Right lung (tissue), 2 donors: ENCODE measurements at regions not wholly inside any gene's neighbourhood (a gene's known extent, or its start where the extent isn't known, plus 50 kb on each side); places are given as distances from the start of the nearest gene placed in this dataset.

Source experiments
- DNase-seq, 2 donors: peaks; one replicate each; pipeline ENCODE4 v3.0.0-alpha.2; 2013

GRCh38 chr15:35857567-35858226 lies 311.7 kb upstream of the DPH6 start:
- no peak for DNase-seq

DNA sequence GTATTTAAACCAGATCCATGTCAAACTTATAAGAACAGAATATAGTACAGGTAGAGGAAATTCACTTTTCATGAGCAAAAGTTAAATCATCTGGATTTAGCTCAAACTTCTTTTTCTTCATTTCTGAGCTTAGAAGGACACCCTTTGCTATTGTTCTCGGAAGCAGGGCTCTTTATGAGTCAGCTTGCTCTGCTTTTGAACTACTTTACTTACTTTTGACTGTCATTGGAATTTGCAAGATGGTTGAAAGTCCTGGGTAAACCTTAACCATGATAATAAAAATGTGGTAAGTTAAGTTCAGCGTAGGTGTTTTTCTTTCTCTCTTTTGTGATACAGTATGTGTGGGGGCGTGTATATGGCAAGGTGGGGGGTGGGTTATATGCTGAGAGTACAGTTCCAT lies 312.7 kb upstream of the DPH6 start:
- no peak for DNase-seq

DNA sequence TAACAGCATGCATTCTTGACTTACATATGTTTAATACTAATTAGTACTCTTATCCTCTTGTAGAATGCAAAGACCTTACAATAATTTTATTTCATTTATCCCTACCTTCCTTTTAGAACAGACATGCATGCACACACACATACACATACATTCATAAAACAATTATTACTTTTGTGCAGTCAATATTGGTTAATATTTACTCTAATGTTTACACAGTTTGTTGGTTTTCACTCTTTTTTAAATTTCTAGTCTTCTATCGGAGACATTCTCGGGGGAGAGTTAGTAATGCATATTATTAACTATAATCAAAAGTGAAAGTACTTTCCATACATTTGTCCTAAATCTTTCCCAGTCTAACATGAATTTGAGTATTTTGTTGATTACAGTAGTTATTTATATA lies 317.7 kb upstream of the DPH6 start:
- no peak for DNase-seq

DNA sequence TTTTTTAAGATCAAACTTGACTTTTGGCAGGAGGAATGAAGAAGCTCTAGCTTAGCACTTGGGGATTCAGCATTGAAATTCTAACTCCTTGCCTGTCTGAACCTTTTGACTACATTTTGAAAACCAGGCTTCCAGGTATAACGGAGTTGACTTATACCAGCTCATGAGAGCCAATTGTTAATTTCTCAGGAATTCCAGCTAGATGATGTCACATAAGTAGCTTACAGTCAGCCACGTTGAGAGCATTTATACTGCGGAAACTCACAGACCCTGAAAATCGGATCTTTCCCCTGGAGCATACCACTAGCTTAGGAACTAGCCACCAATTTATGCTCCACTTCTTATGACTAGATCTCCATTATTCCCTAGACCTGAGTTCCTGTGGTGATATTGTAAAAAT lies 321.4 kb upstream of the DPH6 start:
- DNase-seq: no peak

DNA sequence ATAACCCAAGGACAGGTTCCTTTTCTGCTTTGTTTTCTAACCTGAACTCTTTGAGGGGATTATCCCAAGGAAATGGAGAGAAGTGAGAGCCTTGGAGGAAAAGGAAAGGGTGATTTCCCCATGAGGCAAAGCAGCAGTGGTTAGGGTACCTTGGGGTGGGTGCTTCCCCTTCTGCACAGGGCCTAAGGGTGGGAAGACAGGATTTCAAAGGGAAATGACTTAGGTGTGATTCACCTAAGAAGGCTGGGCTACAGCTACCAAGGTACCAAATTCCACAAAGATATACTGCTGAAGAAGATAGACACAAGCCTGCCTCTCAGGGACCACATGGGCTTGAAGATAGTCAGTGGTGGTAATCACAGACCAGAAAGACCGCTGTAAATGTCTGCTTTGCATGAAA lies 325.3 kb upstream of the DPH6 start:
- no peak for DNase-seq

GRCh38 chr15:35871812-35872211 lies 325.8 kb upstream of the DPH6 start:
- DNase-seq: no peak

- DNase-seq: no peak
Measured at GRCh38 chr15:35872577-35872976, 326.6 kb upstream of the DPH6 start.

- DNase-seq: no peak
Measured at GRCh38 chr15:35874260-35874905, 328.4 kb upstream of the DPH6 start.

DNA sequence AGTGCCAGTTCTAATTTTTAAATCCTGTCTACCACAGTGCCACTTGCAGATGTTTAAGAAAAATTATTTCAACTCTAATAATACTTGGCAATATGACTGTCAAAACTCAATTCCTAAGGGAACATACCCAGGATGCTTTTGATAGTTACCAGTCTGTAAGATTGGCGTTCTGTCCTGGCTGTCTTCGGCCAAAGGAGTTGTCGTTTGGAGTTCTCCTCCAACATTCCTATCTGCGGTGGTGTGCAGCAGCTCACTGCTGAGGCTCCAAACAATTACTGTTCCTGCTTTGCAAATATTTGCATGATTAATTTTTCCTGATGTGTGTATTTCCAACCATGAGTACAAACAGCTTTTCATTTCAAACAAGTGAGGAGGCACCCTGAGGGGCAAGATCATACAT lies 330.8 kb upstream of the DPH6 start:
- no peak for DNase-seq

- DNase-seq: no peak
Measured at GRCh38 chr15:35880896-35881295, 334.9 kb upstream of the DPH6 start.

DNA sequence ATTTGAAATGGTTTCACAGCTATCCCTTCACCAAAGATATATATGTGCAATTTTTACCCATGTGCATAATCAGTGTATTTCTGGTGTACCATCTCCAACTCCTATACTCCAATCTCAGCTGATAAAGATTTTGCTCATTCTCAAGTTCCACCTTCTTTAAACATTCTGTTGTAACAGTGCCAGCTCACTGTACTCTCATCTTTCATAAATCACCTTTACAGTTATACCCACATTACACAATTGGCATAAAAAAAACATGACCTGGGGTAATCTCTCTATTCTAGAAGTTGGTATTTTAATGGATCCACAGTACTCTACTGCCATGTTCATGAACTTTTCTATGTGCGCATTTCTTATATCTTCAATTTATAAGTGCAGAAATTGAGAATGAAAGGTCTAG lies 339.9 kb upstream of the DPH6 start:
- DNase-seq: no peak

GRCh38 chr15:35886765-35887164 lies 340.8 kb upstream of the DPH6 start:
- no peak for DNase-seq

DNA sequence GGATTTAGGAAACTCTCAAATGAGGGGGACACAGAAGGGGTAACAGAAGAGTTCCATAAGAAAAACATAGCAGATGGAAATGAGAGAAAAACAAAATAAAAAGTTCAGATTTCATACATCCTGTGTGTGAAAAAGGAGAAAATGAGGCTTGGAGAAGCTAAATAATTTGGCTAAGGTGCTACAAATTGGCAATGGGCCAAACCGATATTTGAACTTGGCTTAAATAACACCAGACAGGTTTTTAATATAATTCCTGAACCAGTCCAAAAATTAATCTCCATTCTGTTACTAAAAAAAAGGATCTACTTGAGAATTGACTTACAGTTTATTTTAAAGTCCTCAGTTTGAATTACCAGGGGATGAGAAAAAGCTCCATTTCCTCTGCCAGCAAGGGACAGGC lies 342.9 kb upstream of the DPH6 start:
- no peak for DNase-seq

DNA sequence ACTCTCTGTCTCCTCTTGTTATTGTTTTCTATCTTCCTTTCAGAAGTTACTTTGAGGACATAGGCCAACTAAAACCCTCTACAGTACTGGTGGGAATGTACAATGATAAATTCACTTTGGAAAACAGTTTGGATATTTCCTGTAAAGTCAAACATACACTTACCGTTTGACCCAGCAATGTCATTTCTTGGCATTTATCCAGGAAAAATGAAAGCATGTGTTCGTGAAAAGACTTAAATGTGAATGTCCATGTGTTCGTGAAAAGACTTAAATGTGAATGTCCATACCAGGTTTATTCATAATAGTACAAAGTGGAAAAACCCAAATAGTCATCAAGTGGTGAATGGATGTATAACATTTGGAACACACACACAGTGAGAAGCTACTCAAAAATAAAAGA lies 361.5 kb upstream of the DPH6 start:
- peak; percentile 23 to 27 for DNase-seq

- DNase-seq: no peak
Measured at GRCh38 chr15:35909414-35909813, 363.4 kb upstream of the DPH6 start.

- no peak for DNase-seq
Measured at GRCh38 chr15:35910227-35910626, 364.3 kb upstream of the DPH6 start.

GRCh38 chr15:35911052-35911777 lies 365.2 kb upstream of the DPH6 start:
- DNase-seq: no peak

- DNase-seq: no peak
Measured at GRCh38 chr15:35912196-35912595, 366.2 kb upstream of the DPH6 start.

- no peak for DNase-seq
Measured at GRCh38 chr15:35914573-35914972, 368.6 kb upstream of the DPH6 start.

- DNase-seq: no peak
Measured at GRCh38 chr15:35921046-35921445, 375.1 kb upstream of the DPH6 start.

GRCh38 chr15:35925275-35926006 lies 379.5 kb upstream of the DPH6 start:
- no peak for DNase-seq

DNA sequence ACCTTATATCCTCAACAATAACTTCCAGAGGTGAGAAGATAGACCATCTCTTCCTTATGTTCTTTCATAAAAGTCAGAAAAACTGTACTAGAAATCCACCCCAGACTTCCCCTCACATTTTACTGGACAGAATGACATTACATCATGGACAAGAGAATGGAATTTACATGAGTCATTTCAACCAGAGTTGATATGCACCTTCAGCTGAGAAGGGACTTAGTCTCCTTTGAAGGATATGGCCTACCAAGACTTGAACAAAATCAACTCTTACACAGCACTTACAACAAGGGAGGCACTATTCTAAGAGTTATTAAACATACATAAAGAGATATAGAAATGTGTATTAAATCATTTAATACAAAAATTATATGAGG lies 380.0 kb upstream of the DPH6 start:
- no peak for DNase-seq

- DNase-seq: no peak
Measured at GRCh38 chr15:35928847-35929246, 382.9 kb upstream of the DPH6 start.
